ENCODE measurements at regions not wholly inside any gene's neighbourhood (a gene's known extent, or its start where the extent isn't known, plus 50 kb on each side); places are given as distances from the start of the nearest gene placed in this dataset.

- no peak for DNase-seq (ENCODE audit: low read depth in 2 of 2)
These were observed 260.8 kb upstream of the TNRC6C start for GRCh38 chr17:77697480-77698400.

DNA sequence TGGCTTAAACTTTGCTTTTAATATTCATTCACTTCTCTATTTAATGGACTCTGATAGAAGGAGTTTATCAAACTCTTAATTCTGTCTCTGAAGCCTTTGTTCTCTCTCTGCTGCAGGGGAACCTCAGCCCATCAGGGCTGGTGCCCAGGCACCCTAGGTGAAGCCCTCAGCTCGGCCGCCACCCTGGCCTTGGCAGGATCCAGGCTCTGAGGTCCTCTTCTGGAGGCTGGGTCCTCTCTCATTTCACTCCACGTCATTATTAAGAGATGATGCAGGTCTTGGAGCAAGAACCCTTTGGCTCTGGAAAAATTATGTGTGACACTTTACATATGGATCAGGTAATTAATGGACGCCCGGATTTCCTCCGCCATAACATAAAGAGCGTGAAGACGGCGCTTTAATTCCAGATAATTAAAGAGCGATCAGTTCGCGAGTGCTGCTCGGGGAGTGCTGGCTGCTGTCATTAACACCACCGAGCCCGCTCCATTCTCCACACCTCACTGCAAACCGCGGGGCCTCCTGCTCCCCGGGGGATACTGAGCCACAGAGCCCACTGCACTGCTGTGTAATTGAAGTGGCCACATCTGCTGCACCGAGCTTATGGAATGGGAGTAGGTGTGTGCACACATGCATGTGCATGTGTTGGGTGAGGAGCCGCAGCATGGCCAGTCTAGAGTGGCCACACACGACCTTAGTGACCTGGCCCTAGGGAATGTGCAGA is 259.4 kb upstream of the TNRC6C start:
- no peak for DNase-seq (ENCODE audit: low read depth in 2 of 2)

DNA sequence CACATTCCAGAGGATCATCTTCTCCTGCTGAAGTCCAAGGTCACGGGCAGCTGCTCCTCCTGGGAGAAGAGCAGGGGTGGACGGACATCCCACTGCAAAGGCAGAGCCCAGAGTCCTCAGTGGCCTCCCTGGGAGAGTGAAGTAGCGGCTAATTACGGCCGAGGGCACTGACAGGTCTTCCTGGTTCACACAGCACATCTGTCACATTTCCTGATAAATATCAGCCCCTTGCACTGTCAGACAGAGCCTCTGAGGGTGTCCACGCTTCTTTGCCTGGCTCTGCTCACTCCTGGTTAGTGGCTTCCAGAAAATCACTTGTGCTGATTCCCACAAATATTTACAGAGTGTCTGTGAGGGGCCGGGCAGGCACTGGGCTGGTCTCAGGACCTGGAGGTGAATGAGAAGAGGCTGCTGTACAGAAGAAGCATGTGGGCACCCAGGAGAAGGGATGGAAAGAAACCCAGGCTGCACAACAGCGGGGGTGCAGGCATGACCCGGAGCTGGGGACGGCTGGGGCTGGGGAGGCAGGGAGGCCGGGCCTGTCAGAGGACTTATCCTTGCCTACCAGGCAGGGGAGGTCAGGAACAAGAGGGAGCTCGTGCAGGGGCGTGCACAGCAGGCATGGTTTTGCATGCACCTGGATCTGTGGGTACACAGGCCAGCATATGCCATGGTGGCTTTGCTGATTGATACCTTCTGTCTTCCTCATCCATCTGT is 258.2 kb upstream of the TNRC6C start:
- no peak for DNase-seq (ENCODE audit: low read depth in 2 of 2)

DNA sequence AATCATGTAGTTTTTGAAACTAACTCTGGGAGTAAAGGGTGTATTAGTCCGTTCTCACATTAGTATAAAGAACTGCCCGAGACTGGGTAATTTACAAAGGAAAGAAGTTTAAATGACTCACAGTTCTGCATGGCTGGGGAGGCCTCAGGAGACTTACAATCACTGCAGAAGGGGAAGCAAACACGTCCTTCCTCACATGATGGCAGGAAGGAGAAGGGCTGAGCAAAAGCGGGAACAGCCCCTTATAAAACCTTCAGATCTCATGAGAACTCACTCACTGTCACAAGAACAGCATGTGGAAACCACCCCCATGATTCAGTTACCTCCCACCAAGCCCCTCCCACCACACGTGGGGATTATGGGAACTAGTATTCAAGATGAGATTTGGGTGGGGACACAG is 256.5 kb upstream of the TNRC6C start:
- no peak for DNase-seq (ENCODE audit: low read depth in 2 of 2)

DNA sequence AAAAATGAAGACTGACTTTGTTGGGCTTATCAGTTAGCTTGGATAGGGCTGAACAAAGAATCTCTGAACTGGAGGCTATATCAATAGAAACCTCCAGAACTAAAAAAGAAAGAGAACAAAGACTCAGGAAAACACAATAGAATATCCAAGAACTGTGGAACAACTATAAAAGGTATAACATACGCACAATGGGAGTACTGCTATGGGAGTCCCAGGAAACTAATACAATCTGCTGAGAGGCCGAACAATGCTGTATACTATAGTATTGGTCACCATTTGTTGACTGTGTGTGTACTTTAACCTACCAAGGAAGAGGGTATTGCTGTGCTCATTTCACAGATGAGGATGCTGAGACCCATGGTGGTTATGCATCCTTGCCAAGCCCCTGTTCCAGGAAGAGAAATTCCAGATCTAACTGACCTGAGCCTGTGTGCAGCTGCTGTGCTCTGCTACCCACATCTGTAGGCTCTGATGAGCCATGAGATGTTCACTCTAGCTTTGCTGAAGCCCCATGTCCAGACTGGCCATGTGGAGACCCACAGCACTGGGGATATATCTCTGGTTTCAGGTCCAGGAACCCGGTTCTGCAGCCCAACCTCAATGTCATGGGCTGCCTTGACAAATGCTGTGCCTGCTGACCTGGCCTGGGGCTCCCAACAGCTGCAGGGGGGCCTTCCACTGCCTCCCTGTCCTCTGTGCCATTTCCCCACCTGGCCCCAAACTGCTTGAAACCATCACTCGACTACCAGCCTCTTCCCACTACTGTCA is 254.3 kb upstream of the TNRC6C start:
- DNase-seq (ENCODE audit: low read depth in 2 of 2): no peak

- DNase-seq (ENCODE audit: low read depth in 2 of 2): no peak
These were observed 251.6 kb upstream of the TNRC6C start for GRCh38 chr17:77706938-77707337.

DNA sequence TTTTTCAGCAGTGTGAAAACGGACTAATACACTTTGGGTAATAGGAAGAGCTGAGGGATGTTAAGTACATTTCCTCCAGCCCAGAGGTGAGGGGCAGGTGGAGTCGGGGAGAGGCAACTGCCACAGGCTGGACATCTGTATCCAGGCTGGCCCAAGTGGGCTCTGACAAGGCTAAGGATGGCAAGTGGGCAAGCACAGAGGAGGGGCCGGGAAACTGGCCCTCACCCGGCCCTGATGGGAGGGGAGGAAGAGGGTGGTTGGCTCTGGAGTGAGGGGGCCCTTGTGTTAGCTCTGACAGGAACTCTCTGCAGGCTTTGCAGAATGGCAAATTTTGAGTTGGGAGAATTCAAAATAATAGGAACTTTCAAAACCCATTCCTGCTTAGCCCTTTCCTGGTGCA is 251.0 kb upstream of the TNRC6C start:
- no peak for DNase-seq (ENCODE audit: low read depth in 2 of 2)

- DNase-seq (ENCODE audit: low read depth in 2 of 2): no peak
These were observed 250.5 kb upstream of the TNRC6C start for GRCh38 chr17:77708049-77708448.

DNA sequence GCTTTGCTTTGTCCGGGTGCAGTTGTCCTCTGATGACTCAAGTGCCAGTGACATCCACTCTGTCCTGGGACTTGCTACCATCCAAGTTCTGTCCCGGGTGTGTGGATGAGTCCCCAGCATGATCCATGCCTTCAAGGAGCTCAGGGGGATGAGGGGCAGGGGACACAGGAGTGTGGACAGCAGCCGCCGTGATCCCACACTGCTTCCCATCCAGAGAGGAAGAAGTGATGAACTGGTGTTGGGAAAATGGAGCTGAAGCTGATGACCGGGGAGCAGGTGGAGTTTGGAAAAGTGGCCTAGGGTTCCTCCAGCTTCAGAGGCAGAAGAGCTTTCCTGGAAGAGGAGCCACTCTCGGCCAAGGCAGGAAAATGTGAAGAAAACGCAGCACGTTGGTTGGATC is 249.6 kb upstream of the TNRC6C start:
- no peak for DNase-seq (ENCODE audit: low read depth in 2 of 2)

DNA sequence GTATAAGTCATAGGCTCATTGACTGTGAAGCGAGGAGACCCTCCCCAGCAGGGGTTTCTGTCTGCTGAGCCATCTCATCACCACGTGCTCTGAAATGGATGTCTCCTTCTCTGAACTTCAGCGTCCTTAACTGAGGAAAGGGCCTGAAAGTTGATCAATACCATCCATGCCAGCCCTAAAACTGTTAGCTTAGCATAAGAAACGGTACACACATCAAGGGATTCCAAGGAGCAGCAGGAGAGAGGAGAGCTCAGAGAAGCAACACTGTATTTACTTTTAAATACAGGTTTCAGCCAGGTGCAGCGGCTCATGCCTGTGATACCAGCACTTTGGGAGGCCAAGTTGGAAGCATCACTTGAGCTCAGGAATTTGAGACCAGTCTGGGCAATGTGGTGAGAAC is 248.9 kb upstream of the TNRC6C start:
- no peak for DNase-seq (ENCODE audit: low read depth in 2 of 2)

DNA sequence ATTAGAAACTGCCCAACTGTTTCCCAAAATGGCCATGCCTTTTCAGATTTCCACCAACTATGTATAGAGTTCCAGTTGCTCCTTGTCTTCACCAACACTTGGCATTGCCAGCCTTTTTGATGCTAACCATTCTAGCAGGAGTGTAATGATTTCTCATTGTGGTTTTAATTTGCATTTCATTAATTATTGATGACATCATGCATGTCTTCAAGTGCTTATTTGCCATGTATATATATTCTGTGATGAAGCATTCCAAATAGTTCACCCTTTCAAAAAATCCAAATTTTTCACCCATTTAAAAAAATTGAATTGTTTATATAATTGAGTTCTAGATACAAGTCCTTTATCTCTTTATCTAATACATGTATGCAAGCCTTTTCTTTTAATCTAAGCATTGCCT is 245.9 kb upstream of the TNRC6C start:
- no peak for DNase-seq (ENCODE audit: low read depth in 2 of 2)

DNA sequence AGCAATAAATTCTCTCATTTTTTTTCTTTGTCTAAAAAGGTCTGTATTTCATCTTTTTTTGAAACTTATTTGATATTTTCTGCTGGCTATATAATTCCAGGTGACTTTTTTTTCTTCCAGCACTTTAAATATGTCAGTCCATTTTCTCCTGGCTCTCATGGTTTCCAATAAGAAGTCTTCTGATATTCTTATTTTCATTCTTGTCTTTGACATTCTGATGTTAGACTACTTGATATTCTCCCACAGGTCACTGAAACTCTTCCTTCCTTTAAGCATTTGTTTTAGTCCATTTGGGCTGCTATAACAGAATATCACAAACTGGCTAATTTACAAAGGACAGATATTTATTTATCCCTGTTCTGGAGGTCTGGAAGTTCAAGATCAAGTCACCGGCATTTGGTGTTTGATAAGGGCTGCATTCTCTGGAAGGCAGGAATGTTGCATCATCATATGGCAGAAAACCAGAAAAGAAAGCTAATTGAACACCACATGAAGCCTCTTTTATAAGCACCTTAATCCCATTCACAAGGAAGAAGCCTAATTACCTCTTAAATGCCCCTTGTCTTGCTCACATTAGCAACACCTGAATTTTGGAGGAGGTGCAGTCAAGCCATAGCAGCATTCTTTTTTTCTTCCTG is 242.1 kb upstream of the TNRC6C start:
- DNase-seq (ENCODE audit: low read depth in 2 of 2): no peak

- no peak for DNase-seq (ENCODE audit: low read depth in 2 of 2)
These were observed 240.4 kb upstream of the TNRC6C start for GRCh38 chr17:77717941-77718668.

DNA sequence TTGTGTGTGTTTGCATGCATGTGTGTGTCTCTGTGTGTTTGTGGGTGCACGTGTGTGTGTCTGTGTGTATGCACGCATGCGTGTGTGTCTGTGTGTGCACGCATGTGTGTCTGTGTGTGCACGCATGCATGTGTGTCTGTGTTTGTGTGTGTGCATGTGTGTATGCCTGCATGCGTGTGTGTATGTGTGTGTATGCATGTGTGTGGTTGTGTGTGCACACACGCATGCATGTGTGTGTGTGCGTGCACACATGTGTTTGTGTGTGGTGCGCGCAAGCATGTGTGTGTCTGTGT is 239.9 kb upstream of the TNRC6C start:
- DNase-seq (ENCODE audit: low read depth in 2 of 2): no peak

DNA sequence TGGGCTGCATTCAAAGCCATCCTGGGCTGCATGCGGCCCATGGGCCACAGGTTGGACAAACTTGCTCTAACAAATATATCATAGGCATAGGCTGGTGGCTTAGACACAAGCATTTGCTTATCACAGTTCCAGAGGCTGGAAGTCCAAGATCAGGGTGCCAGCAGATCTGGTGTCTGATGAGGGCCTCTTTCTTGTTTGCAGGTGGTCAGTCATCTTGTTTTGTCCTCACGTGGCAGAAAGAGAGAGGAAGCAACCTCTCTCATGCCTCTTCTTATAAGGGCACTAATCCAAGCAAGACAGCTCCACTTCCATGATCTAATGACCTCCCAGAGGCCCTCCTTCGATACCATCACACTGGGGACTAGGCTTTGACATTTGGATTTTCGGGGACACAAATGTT is 238.7 kb upstream of the TNRC6C start:
- DNase-seq (ENCODE audit: low read depth in 2 of 2): no peak

GRCh38 chr17:77720946-77721845 is 237.3 kb upstream of the TNRC6C start:
- DNase-seq (ENCODE audit: low read depth in 2 of 2): no peak

DNA sequence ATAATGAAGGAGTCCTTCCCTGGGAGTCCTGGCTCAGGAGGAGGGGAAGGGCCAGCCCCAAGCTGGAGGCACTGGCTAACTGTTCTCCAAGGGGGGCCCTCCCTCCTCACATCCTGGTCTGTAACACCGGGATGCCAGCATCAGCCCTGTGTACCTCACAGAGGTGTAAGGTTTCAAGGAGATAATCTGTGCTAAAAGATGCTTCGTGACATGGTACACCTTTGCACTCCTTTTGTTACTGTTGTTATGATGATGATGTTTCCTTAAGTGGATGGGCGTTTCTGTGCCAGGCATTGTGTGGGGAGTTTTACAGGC is 236.7 kb upstream of the TNRC6C start:
- no peak for DNase-seq (ENCODE audit: low read depth in 2 of 2)

DNA sequence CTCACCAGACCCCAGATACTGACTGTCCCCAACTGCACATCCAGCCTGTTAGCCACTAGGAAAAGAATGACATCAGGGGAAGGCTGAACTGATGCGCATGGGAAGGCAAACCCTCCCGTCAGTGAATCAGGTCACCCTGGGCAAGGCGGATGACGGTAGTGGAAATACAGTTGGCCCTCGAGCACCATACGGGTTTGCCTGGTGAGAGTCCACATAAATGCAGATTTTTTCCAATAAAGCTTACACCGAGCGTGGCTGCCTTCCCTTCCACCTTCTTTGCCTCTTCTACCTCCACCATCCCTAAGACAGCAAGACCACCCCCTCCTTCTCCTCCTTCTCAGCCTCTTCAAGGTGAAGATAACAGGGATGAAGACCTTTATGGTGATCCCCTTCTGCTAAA is 236.1 kb upstream of the TNRC6C start:
- DNase-seq (ENCODE audit: low read depth in 2 of 2): no peak

GRCh38 chr17:77723071-77723908 is 235.2 kb upstream of the TNRC6C start:
- no peak for DNase-seq (ENCODE audit: low read depth in 2 of 2)

All from stimulated activated CD8-positive, alpha-beta memory T cell treated with anti-CD3 and anti-CD28 coated beads, Interleukin-15, amount 100 ng/mL, for 4 hours (primary cell).